ENCODE measurements at regions not wholly inside any gene's neighbourhood (a gene's known extent, or its start where the extent isn't known, plus 50 kb on each side); places are given as distances from the start of the nearest gene placed in this dataset.

- FAIRE-seq (no peak), DNase-seq (ENCODE audit: insufficient read length, low spot score) (no peak)
- TF ChIP-seq POLR2A (IDR thresholded peaks at IDR 0.05; ENCODE audit: low read depth, low read length) (no peak), POLR2AphosphoS5 (IDR thresholded peaks at IDR 0.05; ENCODE audit: low read depth, low read length) (no peak)
These were observed 633.7 kb upstream of the EYS start for GRCh38 chr6:66340736-66341135.

- no peak for DNase-seq (ENCODE audit: insufficient read length, low spot score)
- TF ChIP-seq TAF1 (IDR thresholded peaks at IDR 0.05; ENCODE audit: low read depth, low read length) (no peak), POLR2A (IDR thresholded peaks at IDR 0.05; ENCODE audit: low read depth, low read length) (no peak), PAX5 (IDR thresholded peaks at IDR 0.05; ENCODE audit: insufficient read depth, low read length, severe bottlenecking) (no peak), SPI1 (IDR thresholded peaks at IDR 0.05; ENCODE audit: low read depth, low read length) (no peak), POLR2AphosphoS5 (IDR thresholded peaks at IDR 0.05; ENCODE audit: low read depth, low read length) (no peak), POU2F2 (IDR thresholded peaks at IDR 0.05; ENCODE audit: low read depth, low read length) (no peak)
- no peak for FAIRE-seq
These were observed 629.1 kb upstream of the EYS start for GRCh38 chr6:66336176-66336575.

GRCh38 chr6:66328200-66328599 is 621.2 kb upstream of the EYS start:
- no peak for TF ChIP-seq POLR2AphosphoS5 (IDR thresholded peaks at IDR 0.05; ENCODE audit: low read depth, low read length)
- TF ChIP-seq SPI1 (IDR thresholded peaks at IDR 0.05; ENCODE audit: low read depth, low read length), result no peak
- TF ChIP-seq POLR2A (IDR thresholded peaks at IDR 0.05; ENCODE audit: low read depth, low read length), result no peak
- no peak for TF ChIP-seq TAF1 (IDR thresholded peaks at IDR 0.05; ENCODE audit: low read depth, low read length)
- TF ChIP-seq POU2F2 (IDR thresholded peaks at IDR 0.05; ENCODE audit: low read depth, low read length), result no peak
- no peak for TF ChIP-seq PAX5 (IDR thresholded peaks at IDR 0.05; ENCODE audit: insufficient read depth, low read length, severe bottlenecking)
- no peak for FAIRE-seq
- no peak for DNase-seq (ENCODE audit: insufficient read length, low spot score)

- no peak for FAIRE-seq
- TF ChIP-seq POLR2AphosphoS5 (IDR thresholded peaks at IDR 0.05; ENCODE audit: low read depth, low read length), result no peak
- DNase-seq (ENCODE audit: insufficient read length, low spot score), result no peak
These were observed 619.2 kb upstream of the EYS start for GRCh38 chr6:66326228-66326627.

- DNase-seq (ENCODE audit: insufficient read length, low spot score), result no peak
- TF ChIP-seq POU2F2 (IDR thresholded peaks at IDR 0.05; ENCODE audit: low read depth, low read length), result no peak
- TF ChIP-seq POLR2AphosphoS5 (IDR thresholded peaks at IDR 0.05; ENCODE audit: low read depth, low read length), result no peak
- TF ChIP-seq PAX5 (IDR thresholded peaks at IDR 0.05; ENCODE audit: insufficient read depth, low read length, severe bottlenecking), result no peak
- TF ChIP-seq SPI1 (IDR thresholded peaks at IDR 0.05; ENCODE audit: low read depth, low read length), result no peak
- no peak for TF ChIP-seq POLR2A (IDR thresholded peaks at IDR 0.05; ENCODE audit: low read depth, low read length)
- no peak for TF ChIP-seq TAF1 (IDR thresholded peaks at IDR 0.05; ENCODE audit: low read depth, low read length)
- no peak for FAIRE-seq
These were observed 614.0 kb upstream of the EYS start for GRCh38 chr6:66321017-66321416.

GRCh38 chr6:66307490-66307889 is 600.5 kb upstream of the EYS start:
- DNase-seq (ENCODE audit: insufficient read length, low spot score) (no peak), FAIRE-seq (no peak)
- TF ChIP-seq POU2F2 (IDR thresholded peaks at IDR 0.05; ENCODE audit: low read depth, low read length) (no peak), PAX5 (IDR thresholded peaks at IDR 0.05; ENCODE audit: insufficient read depth, low read length, severe bottlenecking) (no peak), POLR2AphosphoS5 (IDR thresholded peaks at IDR 0.05; ENCODE audit: low read depth, low read length) (no peak), SPI1 (IDR thresholded peaks at IDR 0.05; ENCODE audit: low read depth, low read length) (no peak), TAF1 (IDR thresholded peaks at IDR 0.05; ENCODE audit: low read depth, low read length) (no peak), POLR2A (IDR thresholded peaks at IDR 0.05; ENCODE audit: low read depth, low read length) (no peak)

- no peak for TF ChIP-seq SPI1 (IDR thresholded peaks at IDR 0.05; ENCODE audit: low read depth, low read length)
- TF ChIP-seq PAX5 (IDR thresholded peaks at IDR 0.05; ENCODE audit: insufficient read depth, low read length, severe bottlenecking), result no peak
- no peak for TF ChIP-seq POLR2AphosphoS5 (IDR thresholded peaks at IDR 0.05; ENCODE audit: low read depth, low read length)
- TF ChIP-seq POLR2A (IDR thresholded peaks at IDR 0.05; ENCODE audit: low read depth, low read length), result no peak
- TF ChIP-seq TAF1 (IDR thresholded peaks at IDR 0.05; ENCODE audit: low read depth, low read length), result no peak
- TF ChIP-seq POU2F2 (IDR thresholded peaks at IDR 0.05; ENCODE audit: low read depth, low read length), result no peak
- DNase-seq (ENCODE audit: insufficient read length, low spot score) (no peak), FAIRE-seq (no peak)
These were observed 584.9 kb upstream of the EYS start for GRCh38 chr6:66291905-66292304.

GRCh38 chr6:66289889-66290288 is 582.9 kb upstream of the EYS start:
- DNase-seq (ENCODE audit: insufficient read length, low spot score) (no peak), FAIRE-seq (no peak)
- TF ChIP-seq PAX5 (IDR thresholded peaks at IDR 0.05; ENCODE audit: insufficient read depth, low read length, severe bottlenecking), result no peak
- no peak for TF ChIP-seq TAF1 (IDR thresholded peaks at IDR 0.05; ENCODE audit: low read depth, low read length)
- TF ChIP-seq POLR2A (IDR thresholded peaks at IDR 0.05; ENCODE audit: low read depth, low read length), result no peak

- no peak for TF ChIP-seq POU2F2 (IDR thresholded peaks at IDR 0.05; ENCODE audit: low read depth, low read length)
- TF ChIP-seq SPI1 (IDR thresholded peaks at IDR 0.05; ENCODE audit: low read depth, low read length), result no peak
- no peak for TF ChIP-seq PAX5 (IDR thresholded peaks at IDR 0.05; ENCODE audit: insufficient read depth, low read length, severe bottlenecking)
- TF ChIP-seq POLR2A (IDR thresholded peaks at IDR 0.05; ENCODE audit: low read depth, low read length), result no peak
- TF ChIP-seq TAF1 (IDR thresholded peaks at IDR 0.05; ENCODE audit: low read depth, low read length), result no peak
- no peak for TF ChIP-seq POLR2AphosphoS5 (IDR thresholded peaks at IDR 0.05; ENCODE audit: low read depth, low read length)
- FAIRE-seq (no peak), DNase-seq (ENCODE audit: insufficient read length, low spot score) (no peak)
These were observed 571.1 kb upstream of the EYS start for GRCh38 chr6:66278115-66278514.

- no peak for FAIRE-seq
- TF ChIP-seq SPI1 (IDR thresholded peaks at IDR 0.05; ENCODE audit: low read depth, low read length) (no peak), POU2F2 (IDR thresholded peaks at IDR 0.05; ENCODE audit: low read depth, low read length) (no peak), POLR2AphosphoS5 (IDR thresholded peaks at IDR 0.05; ENCODE audit: low read depth, low read length) (no peak), POLR2A (IDR thresholded peaks at IDR 0.05; ENCODE audit: low read depth, low read length) (no peak), TAF1 (IDR thresholded peaks at IDR 0.05; ENCODE audit: low read depth, low read length) (no peak), PAX5 (IDR thresholded peaks at IDR 0.05; ENCODE audit: insufficient read depth, low read length, severe bottlenecking) (no peak)
- no peak for DNase-seq (ENCODE audit: insufficient read length, low spot score)
These were observed 570.4 kb upstream of the EYS start for GRCh38 chr6:66277400-66277799.

- no peak for DNase-seq (ENCODE audit: insufficient read length, low spot score)
- no peak for FAIRE-seq
- no peak for TF ChIP-seq PAX5 (IDR thresholded peaks at IDR 0.05; ENCODE audit: insufficient read depth, low read length, severe bottlenecking)
- TF ChIP-seq POLR2AphosphoS5 (IDR thresholded peaks at IDR 0.05; ENCODE audit: low read depth, low read length), result no peak
- TF ChIP-seq SPI1 (IDR thresholded peaks at IDR 0.05; ENCODE audit: low read depth, low read length), result no peak
- TF ChIP-seq POLR2A (IDR thresholded peaks at IDR 0.05; ENCODE audit: low read depth, low read length), result no peak
- TF ChIP-seq POU2F2 (IDR thresholded peaks at IDR 0.05; ENCODE audit: low read depth, low read length), result no peak
- no peak for TF ChIP-seq TAF1 (IDR thresholded peaks at IDR 0.05; ENCODE audit: low read depth, low read length)
These were observed 558.7 kb upstream of the EYS start for GRCh38 chr6:66265737-66266136.

All from GM12891 (cell line).